ENCODE measurements at regions not wholly inside any gene's neighbourhood (a gene's known extent, or its start where the extent isn't known, plus 50 kb on each side); places are given as distances from the start of the nearest gene placed in this dataset.

GRCh38 chr15:47352217-47352616, 365.1 kb upstream of the SEMA6D start (continued):
- TF ChIP-seq, protein P1, sequence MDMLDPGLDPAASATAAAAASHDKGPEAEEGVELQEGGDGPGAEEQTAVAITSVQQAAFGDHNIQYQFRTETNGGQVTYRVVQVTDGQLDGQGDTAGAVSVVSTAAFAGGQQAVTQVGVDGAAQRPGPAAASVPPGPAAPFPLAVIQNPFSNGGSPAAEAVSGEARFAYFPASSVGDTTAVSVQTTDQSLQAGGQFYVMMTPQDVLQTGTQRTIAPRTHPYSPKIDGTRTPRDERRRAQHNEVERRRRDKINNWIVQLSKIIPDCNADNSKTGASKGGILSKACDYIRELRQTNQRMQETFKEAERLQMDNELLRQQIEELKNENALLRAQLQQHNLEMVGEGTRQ (IDR thresholded peaks at IDR 0.05; ENCODE audit: low read length) = no peak
- no peak for TF ChIP-seq BACH1 (IDR thresholded peaks at IDR 0.05; ENCODE audit: low read length)
- no peak for TF ChIP-seq ASH2L (IDR thresholded peaks at IDR 0.05; ENCODE audit: low read length)
- no peak for TF ChIP-seq HDAC6 (IDR thresholded peaks at IDR 0.05; ENCODE audit: low read depth, low read length)

All from H1 (cell line).